Stimulated activated CD4-positive, alpha-beta T cell treated with anti-CD3 and anti-CD28 coated beads, Interleukin-4, amount 100 ng/mL, for 24 hours (primary cell): ENCODE measurements at regions not wholly inside any gene's neighbourhood (a gene's known extent, or its start where the extent isn't known, plus 50 kb on each side); places are given as distances from the start of the nearest gene placed in this dataset.
"Not testable (repeated sequence)": the region's sequence is repeated elsewhere in the genome, so short reads cannot be mapped to it uniquely, and the experiment has no call there.

Experiments used
- DNase-seq: peaks from one replicate; pipeline ENCODE4 v3.0.0-alpha.2; 2020

DNA sequence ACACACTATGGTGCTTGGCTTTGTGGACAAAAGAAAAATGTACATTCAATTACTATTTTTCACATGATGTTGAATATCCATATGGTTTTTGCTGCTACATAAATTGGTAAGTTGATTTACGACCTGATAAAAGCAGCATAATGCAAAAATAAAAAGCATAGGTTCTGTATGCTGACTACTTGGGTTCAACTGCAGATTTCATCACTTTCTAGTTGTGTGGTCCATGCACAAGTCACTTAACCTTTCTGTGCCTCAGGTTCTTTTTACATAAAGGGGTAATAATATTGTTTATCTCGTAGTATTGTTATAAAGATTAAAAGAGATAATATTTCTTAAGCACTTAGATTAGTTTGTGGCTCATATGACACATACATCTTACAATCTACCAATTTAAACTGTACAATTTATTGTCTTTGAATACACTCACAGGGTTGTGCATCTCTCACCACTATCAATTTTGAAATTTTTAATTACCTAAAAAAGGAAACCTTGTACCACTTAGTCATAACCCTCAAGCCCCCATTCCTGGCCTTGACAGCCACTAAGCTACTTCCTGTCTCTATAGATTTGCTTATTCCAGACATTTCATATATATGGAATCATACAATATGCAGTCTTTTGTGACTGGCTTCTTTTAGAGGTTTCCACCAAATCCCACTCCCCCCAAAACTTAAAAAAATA, 1443.9 kb downstream of the SUCLG1 start:
- no peak for DNase-seq

DNA sequence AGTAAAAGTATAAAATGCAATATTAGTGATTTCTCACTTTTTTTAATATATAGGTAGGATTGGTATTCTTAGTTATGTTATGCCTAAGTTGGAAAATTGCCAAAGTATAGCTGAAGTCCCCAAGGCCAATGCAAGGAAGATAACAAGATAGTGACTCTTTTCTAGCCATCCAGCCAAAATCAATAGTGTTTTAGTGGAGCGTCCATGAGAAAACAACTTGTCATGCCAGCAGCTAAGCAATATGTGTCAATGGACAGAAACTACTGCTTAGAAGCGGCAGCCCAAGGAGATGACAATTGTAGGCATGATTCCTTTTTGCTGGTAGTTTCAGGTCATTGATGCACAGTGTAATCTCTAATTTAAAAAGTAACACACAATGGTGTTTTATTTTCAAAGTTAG, 1444.6 kb downstream of the SUCLG1 start:
- no peak for DNase-seq

DNA sequence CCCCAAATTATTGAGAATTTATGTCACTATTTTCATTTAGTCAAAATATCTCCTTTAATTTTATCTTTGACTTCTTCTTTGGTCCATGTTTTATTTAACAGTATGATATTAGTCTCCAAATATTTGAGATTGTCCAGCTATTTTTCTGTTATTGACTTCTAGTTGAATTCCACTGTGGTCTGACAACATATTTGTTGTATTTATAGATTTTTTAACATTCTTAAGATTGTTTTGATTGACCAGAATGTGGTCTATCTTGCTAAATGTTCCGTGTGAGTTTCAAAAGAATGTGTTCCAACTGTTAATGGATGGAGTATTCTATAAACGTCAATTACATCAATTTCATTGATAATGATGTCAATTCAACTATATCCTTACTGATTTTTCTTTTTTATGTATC, 1452.1 kb downstream of the SUCLG1 start:
- DNase-seq: no peak

DNA sequence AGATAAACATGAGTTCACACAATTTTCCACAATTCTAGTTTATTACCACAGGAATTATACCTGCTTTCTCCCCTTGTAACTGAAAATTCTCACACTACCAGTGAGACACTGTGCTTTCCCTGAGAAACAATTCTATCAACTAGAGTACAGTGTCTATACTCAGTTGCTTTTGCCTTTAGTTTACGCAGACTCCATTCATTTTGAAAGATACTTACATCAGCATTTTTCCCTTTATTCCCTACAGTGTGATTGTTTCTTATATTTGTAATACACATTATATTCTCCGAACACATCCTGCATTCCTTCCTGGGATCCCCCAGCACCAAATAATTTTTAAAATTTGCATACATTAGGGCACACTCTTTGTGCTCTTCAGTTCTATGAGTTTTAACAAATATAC, 1455.5 kb downstream of the SUCLG1 start:
- DNase-seq: no peak

DNA sequence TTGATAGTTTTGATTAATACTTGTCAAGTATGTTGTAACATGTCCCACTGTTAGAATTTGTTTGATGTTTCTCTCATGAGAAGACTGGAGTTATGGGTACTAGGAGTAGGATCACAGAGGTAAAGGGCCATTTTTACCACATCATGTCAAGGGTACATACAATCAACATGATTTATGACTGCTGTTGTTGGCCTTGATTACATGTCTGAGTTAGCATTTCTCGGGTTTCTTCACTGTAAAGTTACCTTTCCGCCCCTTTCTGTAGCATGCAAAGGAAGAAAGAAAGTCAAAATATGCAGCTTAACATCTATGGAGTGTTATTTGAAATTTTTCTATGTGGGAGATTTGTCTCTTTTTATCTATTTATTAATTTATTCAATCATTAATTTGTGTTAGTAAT, 1456.4 kb downstream of the SUCLG1 start:
- DNase-seq: no peak

DNA sequence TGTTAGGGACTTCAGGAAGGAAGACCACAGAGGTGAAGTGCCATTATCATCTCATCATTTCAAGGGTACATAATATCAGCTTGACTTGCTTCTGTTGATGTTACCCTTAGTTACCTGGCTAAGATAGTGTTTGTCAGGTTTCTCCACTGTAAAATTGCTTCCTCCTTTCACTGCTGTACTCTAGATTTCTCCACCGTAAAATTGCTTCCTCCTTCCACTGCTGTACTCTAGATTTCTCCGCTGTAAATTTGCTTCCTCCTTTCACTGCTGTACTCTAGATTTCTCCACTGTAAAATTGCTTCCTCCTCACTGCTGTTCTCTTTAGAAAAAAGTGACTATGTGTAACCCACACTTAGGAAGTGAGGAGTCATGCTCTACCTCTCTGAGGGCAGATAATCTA, 1460.3 kb downstream of the SUCLG1 start:
- DNase-seq: no peak

DNA sequence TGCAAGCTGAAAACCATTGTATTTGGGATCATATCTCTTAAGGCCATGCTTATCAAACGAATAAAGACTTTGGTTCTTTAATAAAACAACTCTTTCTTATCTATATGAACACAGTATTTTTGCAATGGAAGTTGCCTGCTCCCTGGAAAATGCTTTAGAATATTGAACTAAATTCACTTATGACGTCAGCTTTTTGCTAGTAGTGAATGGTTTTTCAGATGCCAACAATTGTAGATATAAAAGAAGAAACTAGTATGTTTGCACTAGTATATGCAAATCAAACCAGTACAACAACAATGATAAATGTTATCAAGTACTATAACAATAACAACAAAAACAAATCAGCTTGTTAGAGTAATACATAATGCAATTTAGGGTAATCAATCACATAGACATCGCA, 1462.9 kb downstream of the SUCLG1 start:
- DNase-seq: no peak

DNA sequence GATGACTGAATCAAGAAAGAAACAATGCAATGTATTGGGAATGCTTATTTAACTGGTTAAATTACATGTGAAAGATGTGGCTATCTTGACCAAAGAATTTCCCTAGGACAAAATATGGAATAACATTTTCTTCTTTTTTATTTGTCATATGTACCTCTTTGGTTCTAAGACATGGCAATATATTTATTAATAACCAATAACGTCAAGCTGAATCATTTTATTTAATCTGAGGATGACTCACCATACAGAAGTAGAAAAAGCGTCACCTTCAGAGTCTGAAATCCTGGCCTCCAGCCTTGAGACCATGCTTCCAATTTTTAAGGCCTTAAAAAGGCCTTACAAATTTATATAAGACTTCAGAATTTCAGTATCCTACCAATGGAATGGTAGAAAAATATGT, 1464.9 kb downstream of the SUCLG1 start:
- no peak for DNase-seq

DNA sequence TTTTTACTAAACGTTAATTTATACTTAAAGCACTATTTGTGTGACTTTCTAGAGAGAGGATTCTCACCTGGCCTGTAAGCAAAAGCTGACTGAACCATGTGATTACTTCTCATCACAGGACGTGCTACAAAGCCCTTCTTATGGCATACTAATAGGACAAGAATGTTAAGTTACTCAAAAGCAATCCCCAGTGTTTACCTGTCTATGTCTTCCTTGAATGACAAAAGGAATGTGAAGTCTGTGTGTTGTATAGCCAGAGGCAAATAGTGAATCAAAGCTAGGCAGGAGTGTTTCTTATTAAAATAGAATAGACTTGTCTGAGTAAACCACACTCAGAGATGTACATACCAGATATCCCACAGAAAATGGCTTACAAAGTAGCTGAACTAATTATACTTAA, 1465.5 kb downstream of the SUCLG1 start:
- DNase-seq: no peak

DNA sequence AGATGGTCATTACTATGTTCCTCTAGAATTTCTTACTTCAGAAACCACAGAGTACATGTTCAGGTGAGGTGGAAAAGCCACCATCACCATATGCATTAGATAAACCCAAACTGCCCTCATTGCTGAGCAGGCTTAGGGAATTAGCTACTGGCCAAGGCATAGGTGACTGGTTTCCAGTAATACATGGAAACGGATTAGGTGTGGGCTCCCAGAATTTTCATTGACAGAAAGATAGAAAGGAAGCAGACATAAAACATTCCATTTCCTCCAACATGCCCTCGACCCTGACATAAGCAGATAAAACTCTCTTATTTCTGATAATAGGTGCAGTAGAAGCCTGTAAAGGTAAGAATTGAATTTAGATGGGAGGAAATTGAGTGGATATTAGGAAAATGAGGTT, 1466.1 kb downstream of the SUCLG1 start:
- DNase-seq: no peak

DNA sequence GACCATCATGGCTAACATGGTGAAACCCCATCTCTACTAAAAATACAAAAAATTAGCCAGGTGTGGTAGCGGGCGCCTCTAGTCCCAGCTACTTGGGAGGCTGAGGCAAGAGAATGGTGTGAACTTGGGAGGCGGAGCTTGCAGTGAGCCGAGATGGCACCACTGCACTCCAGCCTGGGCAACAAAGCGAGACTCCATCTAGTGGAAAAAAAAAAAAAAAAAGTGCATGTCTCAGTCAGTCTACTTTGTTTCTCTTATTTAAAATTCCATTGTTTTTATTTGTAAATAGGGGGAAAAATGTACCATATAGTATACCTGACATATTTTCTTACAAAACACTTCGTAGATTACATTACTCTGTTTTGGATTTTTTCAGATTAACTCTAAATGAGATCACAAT, 1471.4 kb downstream of the SUCLG1 start:
- not testable (repeated sequence) for DNase-seq

DNA sequence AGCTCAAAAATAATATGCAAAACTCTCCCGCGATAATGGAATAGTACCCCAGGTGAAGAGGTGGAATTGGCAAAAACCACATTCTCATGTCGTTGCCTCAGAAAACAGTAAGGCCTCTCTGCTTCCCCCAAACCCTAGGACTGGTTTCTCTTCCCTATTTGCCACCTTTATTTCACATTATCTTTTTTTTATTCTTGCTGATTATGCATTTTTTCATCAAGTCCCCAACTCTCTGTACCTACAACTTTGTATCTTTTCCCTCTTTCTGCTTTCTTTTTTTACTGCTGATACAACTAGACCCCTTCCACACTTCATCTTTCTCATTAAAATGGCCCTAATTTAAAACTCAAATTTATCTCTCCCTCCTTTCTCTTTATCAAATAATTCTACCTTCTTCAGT, 1472.2 kb downstream of the SUCLG1 start:
- no peak for DNase-seq

DNA sequence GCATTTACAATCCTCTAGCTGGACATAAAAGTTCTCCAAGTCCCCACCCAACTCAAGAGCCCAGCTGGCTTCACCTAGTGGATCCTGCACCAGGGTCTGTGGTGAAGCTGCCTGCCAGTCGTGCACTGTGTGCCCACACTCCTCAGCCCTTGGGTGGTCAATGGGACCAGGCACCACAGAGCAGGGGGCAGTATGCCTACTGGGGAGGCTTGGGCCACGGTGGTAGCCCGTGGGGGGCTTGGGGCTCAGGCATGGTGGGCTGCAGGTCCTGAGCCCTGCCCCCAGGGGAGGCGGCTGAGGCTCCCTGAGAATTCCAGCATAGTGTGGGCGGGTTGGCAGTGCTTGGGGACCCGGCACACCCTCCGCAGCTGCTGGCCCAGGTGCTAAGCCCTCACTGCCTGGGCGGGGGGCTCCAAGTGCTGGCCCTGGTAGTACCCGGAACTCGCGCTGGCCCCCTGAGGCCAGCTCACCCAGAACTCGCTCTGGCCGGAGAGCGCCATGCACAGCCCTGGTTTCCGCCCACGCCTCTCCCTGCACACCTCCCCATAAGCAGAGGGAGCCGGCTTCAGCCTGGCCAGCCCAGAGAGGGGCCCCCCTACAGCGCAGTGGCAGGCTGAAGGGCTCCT, 1473.4 kb downstream of the SUCLG1 start:
- no peak for DNase-seq

DNA sequence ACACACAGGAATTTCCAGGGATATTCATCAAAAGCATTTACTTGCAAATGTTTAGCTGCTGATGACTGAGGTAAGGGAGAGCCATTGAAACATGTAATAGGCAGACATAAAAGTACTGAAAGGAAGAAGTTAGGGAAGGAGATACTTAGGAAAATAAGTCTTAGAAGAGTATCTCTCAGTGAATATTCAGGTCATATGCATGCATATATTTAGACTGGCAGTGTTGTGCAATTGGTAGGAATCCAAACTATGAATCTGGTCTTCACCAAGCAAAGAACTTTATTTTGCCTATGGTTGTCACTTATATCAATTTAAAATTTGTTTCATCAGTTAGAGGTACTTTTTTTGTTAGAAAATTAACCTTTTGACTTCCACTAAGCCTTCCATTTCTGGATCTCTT, 1490.7 kb downstream of the SUCLG1 start:
- DNase-seq: no peak

DNA sequence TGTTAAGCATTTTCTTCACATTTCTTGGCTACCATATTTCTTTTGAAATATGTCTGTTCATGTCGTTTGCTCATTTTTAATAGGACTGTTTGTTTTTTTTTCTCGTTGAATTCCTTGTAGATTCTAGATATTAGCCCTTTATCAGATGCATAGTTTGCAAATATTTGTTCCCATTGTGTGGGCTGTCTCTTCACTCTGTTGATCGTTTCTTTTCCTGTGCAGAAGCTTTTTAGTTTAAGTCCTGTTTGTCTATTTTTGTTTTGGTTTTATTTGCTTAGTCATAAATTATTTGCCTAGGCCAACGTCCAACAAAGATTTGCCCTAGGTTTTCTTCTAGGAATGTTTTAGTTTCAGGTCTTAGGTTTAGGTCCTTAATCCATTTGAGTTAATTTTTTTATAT, 1494.7 kb downstream of the SUCLG1 start:
- no peak for DNase-seq

DNA sequence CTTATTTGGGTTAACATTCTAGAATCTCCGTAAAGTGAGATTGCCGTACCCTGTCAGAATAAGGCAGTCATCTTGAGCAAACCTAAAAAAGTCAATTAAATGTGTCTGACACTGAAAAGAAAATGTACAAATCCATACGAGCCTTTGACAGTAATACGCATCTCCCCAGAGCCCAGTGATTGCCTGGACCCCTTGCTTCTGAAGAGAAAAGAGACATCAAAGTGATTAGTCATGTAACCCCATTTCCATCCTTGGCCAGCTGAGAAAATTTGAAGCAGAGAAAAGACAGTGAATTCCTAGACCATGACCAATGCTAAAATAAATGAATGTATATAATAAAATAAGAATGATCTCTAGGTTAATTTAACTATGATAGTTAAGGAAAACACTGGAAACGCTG, 1499.4 kb downstream of the SUCLG1 start:
- no peak for DNase-seq

DNA sequence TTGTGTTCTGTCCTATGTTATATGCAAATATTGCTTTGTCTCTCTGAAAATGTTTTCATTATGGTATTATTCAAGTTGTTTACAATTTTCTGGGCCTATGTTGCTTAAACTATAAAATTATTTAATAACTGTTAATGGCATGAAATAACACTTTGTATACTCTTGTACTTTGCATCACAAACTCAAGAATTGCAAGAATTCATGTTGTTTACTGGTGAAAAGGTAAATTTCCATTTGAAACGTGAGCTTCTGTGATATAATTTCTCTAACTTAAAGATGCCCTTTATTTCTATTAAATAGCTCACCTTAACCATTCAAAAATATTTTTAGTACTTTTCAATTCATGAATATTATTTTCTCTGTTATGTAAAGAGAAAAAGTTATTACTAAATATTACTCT, 1504.2 kb downstream of the SUCLG1 start:
- DNase-seq: no peak

DNA sequence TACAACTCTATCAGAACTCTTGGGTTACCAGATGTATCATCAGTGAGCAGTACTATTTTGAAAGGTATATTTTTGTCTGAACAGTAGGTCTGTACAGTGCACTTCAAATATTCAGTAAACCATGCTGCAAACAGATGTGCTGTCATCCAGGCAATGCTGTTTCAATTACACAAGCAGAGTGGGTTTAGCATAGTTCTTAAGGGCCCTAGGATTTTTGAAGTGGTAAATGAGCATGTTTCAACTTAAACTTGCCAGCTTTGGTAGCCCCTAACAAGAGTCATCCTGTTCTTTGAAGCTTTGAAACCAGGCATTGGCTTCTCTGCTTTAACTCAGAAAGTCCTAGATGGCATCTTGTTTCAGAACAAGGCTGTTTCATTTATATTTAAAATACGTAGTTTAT, 1519.9 kb downstream of the SUCLG1 start:
- DNase-seq: no peak

DNA sequence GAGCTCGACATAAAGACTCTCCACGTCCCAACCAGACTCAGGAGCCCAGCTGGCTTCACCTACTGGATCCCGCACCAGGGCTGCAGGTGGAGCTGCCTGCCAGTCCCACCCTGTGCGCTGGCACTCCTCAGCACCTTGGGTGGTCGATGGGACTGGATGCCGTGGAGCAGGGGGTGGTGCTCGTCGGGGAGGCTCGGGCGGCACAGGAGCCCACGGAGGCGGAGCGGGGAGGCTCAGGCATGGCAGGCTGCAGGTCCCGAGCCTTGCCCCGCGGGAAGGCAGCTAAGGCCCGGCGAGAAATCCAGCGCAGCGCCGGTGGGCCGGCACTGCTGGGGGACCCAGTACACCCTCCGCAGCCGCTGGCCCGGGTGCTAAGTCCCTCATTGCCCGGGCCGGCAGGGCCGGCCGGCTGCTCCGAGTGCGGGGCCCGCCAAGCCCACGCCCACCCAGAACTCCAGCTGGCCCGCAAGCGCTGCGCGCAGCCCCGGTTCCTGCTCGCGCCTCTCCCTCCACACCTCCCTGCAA, 1520.7 kb downstream of the SUCLG1 start:
- DNase-seq: not testable (repeated sequence)

DNA sequence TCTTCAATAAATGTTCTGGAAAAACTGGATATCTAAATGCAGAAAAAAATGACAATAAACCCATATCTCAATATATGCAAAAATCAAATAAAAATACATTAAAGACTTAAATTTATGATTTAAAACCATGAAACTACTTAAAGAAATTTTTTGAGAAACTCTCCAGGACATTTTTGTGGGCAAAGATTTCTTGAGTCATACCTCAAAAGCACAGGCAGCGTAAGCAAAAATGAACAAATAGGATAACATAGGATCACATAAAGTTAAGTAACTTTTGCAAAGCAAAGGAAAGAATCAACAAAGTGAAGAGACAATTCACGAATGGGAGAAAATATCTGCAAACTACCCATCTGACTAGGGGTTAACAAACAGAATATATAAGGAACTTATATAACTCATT, 1545.5 kb downstream of the SUCLG1 start:
- no peak for DNase-seq

DNA sequence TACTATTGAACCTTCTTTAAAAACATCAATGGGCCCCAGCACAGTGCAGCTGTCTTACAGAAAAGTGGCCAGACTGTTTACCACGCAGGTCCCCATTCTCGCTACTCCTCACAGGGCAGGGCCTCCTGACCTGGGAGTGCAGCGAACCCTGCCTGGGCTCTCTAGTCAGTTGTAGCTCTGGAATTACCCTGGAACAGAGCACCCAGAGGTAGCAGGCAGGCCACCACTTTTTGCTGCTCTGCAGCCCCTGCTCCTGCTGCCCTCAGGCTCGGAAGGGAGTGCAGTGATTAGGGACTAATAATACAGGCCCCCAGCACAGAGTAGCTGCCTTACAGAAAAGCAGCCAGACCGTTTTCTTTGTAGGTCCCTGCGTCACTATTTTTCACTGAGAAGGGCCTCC, 1563.0 kb downstream of the SUCLG1 start:
- no peak for DNase-seq

DNA sequence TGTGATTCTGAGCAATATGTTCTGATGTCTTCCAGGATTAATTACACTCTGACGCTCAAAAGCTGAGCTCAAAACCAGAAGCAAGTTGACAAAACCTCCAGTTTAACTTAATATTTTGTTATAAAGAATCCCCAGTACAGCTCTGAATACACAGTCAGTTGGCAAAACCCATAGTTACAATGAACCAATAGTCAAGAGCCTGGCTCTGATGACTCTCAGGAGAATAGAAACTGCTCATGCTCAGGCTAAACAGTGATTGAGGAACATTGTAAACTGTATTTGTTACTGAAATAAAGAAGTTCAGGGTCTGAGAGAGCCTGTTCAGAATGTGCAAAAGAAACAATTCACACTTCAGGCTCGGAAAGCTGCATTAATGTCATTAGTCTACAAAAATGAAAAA, 1565.9 kb downstream of the SUCLG1 start:
- no peak for DNase-seq

DNA sequence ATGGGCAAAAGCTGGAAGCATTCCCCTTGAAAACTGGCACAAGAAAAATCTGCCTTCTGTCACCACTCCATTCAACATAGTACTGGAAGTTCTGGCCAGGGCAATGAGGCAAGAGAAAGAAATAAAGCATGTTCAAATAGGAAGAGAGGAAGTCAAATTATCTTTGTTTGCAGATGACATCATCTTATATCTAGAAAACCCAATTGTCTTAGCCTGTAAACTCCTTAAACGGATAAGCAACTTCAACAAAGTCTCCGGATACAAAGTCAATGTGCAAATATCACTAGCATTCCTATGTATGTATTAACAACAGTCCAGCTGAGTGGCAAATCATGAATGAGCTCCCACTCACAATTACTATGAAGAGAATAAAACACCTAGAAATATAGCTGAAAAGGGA, 1579.3 kb downstream of the SUCLG1 start:
- no peak for DNase-seq

DNA sequence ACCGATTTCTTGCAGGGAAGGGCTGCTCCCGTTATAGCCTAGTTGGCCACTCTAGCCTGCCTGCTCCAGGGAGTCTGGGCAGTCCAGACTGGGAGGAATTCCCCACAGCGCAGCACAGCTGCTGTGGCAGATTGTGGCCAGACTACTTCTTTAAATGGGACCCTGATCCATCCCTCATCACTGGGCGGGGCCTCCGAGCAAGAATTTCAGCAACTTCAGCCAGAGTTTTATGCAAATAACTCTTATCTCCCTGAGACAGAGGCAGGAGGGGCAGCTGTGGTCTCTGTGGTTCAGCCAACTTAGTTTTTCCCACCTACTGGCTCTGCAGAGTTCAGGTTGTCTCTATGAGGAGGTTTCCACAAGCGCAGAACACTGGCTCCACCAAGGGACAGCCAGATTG, 1583.2 kb downstream of the SUCLG1 start:
- DNase-seq: no peak

DNA sequence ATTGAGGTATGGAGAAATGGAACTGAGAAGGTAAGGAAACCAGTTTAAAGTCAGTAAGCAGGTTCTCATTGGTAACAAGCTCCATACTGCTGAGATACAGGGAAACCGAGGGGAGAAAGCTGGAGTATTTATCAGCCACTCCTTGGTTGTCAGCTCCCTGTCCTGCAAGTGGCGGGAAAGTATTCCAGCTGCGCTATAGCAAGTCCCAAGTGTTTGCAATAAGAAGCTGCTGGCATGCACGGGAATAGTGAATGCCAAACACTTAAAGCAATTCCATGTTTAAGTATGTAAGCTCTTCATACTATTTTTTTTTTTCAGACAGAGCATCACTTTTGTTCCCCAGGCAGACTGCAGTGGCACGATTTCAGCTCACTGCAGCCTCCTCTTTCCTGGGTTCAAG, 1601.1 kb downstream of the SUCLG1 start:
- no peak for DNase-seq
